IPS DF 4.7 (cell line): ENCODE measurements at regions not wholly inside any gene's neighbourhood (a gene's known extent, or its start where the extent isn't known, plus 50 kb on each side); places are given as distances from the start of the nearest gene placed in this dataset.
A peak's percentile ranks its signal among the peaks of the same experiment; 100 is the strongest.

ENCODE experiments used
- DNase-seq: peaks from one replicate; pipeline ENCODE4 v3.0.0-alpha.2; 2013; ENCODE audit warnings: low spot score; ENCODE audit errors: extremely low read depth

GRCh38 chr1:81029266-81029665 is 771.5 kb upstream of the ADGRL2 start:
- DNase-seq = no peak

GRCh38 chr1:81023187-81023724 is 777.5 kb upstream of the ADGRL2 start:
- DNase-seq = no peak

GRCh38 chr1:81021134-81021533 is 779.6 kb upstream of the ADGRL2 start:
- DNase-seq = no peak

- peak; percentile 16 for DNase-seq
Observed at GRCh38 chr1:81020506-81020905, 780.2 kb upstream of the ADGRL2 start.

GRCh38 chr1:81010126-81010525 is 790.6 kb upstream of the ADGRL2 start:
- no peak for DNase-seq

GRCh38 chr1:81008293-81008692 is 792.4 kb upstream of the ADGRL2 start:
- no peak for DNase-seq

- no peak for DNase-seq
Observed at GRCh38 chr1:81007024-81007423, 793.7 kb upstream of the ADGRL2 start.

- DNase-seq = no peak
Observed at GRCh38 chr1:81006502-81006901, 794.2 kb upstream of the ADGRL2 start.

- no peak for DNase-seq
Observed at GRCh38 chr1:81004011-81004410, 796.7 kb upstream of the ADGRL2 start.

GRCh38 chr1:80994934-80995333 is 805.8 kb upstream of the ADGRL2 start:
- no peak for DNase-seq

- DNase-seq = no peak
Observed at GRCh38 chr1:80994038-80994437, 806.7 kb upstream of the ADGRL2 start.

- no peak for DNase-seq
Observed at GRCh38 chr1:80993154-80993980, 807.4 kb upstream of the ADGRL2 start.

GRCh38 chr1:80989455-80989854 is 811.3 kb upstream of the ADGRL2 start:
- no peak for DNase-seq

- DNase-seq = no peak
Observed at GRCh38 chr1:80988926-80989325, 811.8 kb upstream of the ADGRL2 start.

GRCh38 chr1:80987824-80988223 is 812.9 kb upstream of the ADGRL2 start:
- no peak for DNase-seq

GRCh38 chr1:80987106-80987505 is 813.6 kb upstream of the ADGRL2 start:
- no peak for DNase-seq

GRCh38 chr1:80982831-80983230 is 817.9 kb upstream of the ADGRL2 start:
- DNase-seq = no peak

GRCh38 chr1:80973101-80973500 is 827.6 kb upstream of the ADGRL2 start:
- DNase-seq = no peak

- no peak for DNase-seq
Observed at GRCh38 chr1:80966266-80966665, 834.5 kb upstream of the ADGRL2 start.

- no peak for DNase-seq
Observed at GRCh38 chr1:80962564-80962963, 838.2 kb upstream of the ADGRL2 start.

GRCh38 chr1:80961464-80962190 is 839.1 kb upstream of the ADGRL2 start:
- no peak for DNase-seq

GRCh38 chr1:80933346-80933745 is 867.4 kb upstream of the ADGRL2 start:
- DNase-seq = no peak

GRCh38 chr1:80931178-80931577 is 869.6 kb upstream of the ADGRL2 start:
- DNase-seq = no peak
